Left ventricle myocardium inferior (tissue), 1 donor: ENCODE measurements at regions not wholly inside any gene's neighbourhood (a gene's known extent, or its start where the extent isn't known, plus 50 kb on each side); places are given as distances from the start of the nearest gene placed in this dataset.

ENCODE experiments used
- DNase-seq: peaks from one replicate; pipeline ENCODE4 v3.0.0-alpha.2; 2020
- H3K27ac ChIP-seq: fragments of 200-600 bp; replicated peaks from 2 replicates; pipeline ENCODE4 v1.8.0; 2021
- H3K27me3 ChIP-seq: fragments of 200-600 bp; 2 replicates; pipeline ENCODE4 v1.8.0; 2021; ENCODE audit warnings: low read depth
- H3K36me3 ChIP-seq: fragments of 200-600 bp; 2 replicates; pipeline ENCODE4 v1.8.0; 2021
- H3K4me1 ChIP-seq: fragments of 200-600 bp; 2 replicates; pipeline ENCODE4 v1.8.0; 2021
- H3K4me3 ChIP-seq: fragments of 200-600 bp; 2 replicates; pipeline ENCODE4 v1.8.0; 2021; ENCODE audit warnings: mild to moderate bottlenecking, moderate library complexity
- H3K9me3 ChIP-seq: fragments of 200-600 bp; replicated peaks from 2 replicates; pipeline ENCODE4 v1.8.0; 2021
- CTCF ChIP-seq: fragments of 200-600 bp; IDR thresholded peaks from 2 replicates; pipeline ENCODE4 v1.8.0; 2021; ENCODE audit warnings: antibody characterized with exemption, mild to moderate bottlenecking, borderline replicate concordance
- intact Hi-C: fragments of 100-400 bp; cut with micrococcal nuclease; formaldehyde crosslinking; loops from one replicate; pipeline ENCODE4 v1.11.0; 2022
- donor health status: DM: no; HTN: yes; CAD: no; lungs with severe emphysema.

DNA sequence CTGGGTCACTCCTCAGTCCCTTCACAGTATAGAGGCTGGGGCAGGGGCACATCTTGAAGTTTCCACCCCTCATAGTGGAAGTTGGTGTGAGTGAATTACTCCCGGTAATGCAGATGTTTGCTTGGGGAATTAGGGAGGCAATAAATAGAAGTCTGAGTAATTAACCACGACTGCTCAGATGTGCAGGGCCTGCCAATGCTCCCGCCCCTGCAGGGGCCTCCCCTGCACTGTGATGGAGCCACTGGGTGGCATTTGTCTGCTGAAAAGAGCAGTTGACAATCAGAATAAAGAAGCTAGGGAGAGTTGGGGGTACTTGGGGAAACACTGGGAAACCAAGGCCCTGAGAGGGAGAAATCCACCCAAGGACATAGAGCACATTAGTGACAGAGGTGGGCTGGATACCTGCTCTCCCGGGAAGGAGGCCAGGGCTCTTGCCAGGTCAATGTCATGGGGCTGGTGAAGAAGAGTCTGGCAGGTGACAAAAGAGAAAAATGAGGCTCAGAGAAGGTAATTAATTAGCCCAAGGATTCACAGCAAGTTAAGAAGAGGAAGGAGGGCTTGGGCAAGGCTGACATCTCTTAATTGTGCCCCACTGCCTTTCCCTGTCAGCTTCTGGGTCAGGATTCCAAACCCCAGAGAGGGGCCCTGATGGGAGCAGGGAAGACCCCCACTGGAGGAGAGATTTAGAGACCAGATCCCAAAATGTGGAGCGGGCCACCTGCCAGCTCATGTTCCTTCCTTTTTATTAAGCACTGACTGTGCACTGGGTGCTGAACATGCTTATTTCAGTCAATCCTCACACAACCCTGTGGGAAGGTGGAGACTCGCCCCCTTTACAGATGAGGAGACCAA, 436.2 kb downstream of the MATN1 start:
- intact Hi-C loops, result no loop called here
- DNase-seq, result no peak

DNA sequence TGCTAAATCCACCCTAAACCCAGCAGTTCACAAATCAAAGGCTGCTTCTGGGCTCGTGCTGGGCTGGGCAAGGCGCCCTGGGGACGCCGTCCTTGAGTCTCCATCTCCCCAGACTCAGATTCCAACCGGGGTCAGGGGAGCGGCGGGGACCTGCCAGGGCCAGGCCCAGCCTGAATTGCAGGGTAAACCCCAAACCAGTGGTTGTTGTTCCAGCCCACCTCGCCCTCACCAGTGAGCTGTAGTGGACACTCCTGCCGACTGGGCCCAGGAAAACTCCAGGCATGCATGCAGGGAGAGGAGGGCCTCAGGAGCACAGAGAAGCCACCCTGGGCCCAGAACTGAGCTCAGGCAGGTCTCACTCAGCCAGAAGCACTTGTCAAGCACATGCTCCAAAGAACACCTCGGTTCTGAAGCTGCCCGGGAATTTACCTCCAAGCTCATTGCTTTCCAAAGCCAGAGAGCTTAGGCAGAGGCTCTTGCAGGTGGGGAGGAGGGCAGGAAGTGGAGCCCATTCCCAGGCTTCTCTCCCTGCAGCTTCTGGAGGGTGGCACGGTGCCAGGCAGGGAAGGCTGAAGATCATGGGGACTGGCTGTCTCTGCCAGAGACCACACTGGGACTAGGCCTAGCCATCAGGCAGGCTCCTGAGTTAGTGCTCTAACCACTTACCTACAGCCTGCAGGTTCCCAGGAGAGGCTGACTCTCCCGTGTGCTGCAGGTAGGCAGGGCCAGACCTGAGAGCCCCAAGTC, 437.0 kb downstream of the MATN1 start:
- H3K27ac ChIP-seq, result no peak overlapping the region
- no peak overlapping the region for H3K4me3 ChIP-seq
- H3K36me3 ChIP-seq, result no peaks in the 10 kb centered on the region
- H3K4me1 ChIP-seq, result no peaks in the 10 kb centered on the region
- H3K27me3 ChIP-seq, result peaks cover 41% of the 10 kb centered on the region
- no peak for DNase-seq
- intact Hi-C loops, result no loop called here
- no peak for TF ChIP-seq CTCF
- no peaks in the 10 kb centered on the region for H3K9me3 ChIP-seq

More for the DNA sequence above, 436.2 kb downstream of the MATN1 start:
- no peak overlapping the region for H3K4me3 ChIP-seq
- no peaks in the 10 kb centered on the region for H3K36me3 ChIP-seq
- no peak for TF ChIP-seq CTCF
- H3K27me3 ChIP-seq, result peaks cover 47% of the 10 kb centered on the region
- no peak overlapping the region for H3K27ac ChIP-seq
- H3K9me3 ChIP-seq, result no peaks in the 10 kb centered on the region
- no peaks in the 10 kb centered on the region for H3K4me1 ChIP-seq

DNA sequence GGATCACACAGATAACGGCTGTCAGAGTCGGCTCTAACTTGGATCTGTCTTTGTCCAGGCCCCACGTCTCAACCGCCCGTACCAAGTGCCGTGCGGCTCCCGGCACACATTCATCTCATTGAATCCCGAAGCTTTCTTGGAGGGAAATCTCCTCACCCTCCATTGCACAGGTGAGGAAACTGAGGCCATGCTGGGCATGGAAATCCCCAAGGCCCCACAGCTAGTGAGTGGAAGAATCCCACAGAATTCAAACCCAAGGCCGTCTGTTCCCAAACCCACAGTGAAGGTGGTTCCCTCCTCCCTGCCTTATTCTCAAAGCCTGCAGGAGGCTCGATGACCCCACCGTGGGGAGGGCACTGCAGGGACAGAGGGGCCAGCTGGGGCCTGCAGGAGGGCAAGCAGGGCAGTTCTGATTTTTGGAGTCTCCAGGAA, 437.9 kb downstream of the MATN1 start:
- H3K27ac ChIP-seq, result no peak overlapping the region
- H3K4me3 ChIP-seq, result no peak overlapping the region
- intact Hi-C loops, result no loop called here
- no peaks in the 10 kb centered on the region for H3K4me1 ChIP-seq
- H3K9me3 ChIP-seq, result no peaks in the 10 kb centered on the region
- no peaks in the 10 kb centered on the region for H3K36me3 ChIP-seq
- no peak for TF ChIP-seq CTCF
- H3K27me3 ChIP-seq, result peaks cover 32% of the 10 kb centered on the region
- no peak for DNase-seq

DNA sequence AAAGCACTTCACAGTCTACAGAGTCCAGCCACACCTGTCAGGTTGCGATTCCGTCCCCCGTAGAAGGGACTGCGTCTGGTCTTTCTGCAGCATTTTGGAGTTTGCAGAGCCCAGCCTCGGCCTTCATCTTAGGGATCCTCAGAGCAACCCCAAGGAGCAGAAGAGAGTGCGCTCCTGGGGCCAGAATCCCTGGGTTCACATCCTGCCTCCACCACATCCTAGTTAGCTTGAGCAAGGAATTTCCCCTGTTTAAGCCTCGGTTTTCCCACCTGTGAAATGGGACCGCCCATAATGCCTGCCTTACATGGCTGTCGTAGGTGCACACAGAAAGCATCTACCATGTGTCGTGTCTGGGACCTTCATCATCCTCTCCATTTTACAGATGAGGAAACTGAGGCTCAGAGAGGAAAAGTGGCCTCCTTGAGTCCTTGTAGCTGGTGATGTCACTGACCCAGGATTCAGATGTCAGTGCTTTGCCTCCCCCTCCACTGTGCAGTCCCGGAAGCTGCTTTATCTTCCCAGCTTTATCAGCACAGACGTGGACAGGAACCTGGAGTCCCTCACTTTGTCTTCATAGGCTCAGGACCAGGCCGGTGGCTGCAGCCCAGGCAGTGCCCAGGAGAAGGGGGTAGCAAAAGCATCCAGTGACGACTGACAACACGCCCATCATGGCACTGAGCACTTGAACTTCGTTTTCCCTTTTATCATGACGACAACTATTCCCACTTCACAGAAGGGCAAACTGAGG, 438.5 kb downstream of the MATN1 start:
- no peak for DNase-seq
- H3K9me3 ChIP-seq, result no peaks in the 10 kb centered on the region

More for the DNA sequence above, 438.5 kb downstream of the MATN1 start:
- Histone ChIP-seq H3K4me1 (no peaks in the 10 kb centered on the region), H3K27ac (no peak overlapping the region), H3K36me3 (no peaks in the 10 kb centered on the region), H3K27me3 (peaks cover 26% of the 10 kb centered on the region), H3K4me3 (no peak overlapping the region)
- intact Hi-C loops, result no loop called here
- no peak for TF ChIP-seq CTCF
